Left kidney (tissue), 1 donor: ENCODE measurements at regions not wholly inside any gene's neighbourhood (a gene's known extent, or its start where the extent isn't known, plus 50 kb on each side); places are given as distances from the start of the nearest gene placed in this dataset.

Experiments used
- DNase-seq: peaks from one replicate; pipeline ENCODE4 v3.0.0-alpha.2; 2013

DNA sequence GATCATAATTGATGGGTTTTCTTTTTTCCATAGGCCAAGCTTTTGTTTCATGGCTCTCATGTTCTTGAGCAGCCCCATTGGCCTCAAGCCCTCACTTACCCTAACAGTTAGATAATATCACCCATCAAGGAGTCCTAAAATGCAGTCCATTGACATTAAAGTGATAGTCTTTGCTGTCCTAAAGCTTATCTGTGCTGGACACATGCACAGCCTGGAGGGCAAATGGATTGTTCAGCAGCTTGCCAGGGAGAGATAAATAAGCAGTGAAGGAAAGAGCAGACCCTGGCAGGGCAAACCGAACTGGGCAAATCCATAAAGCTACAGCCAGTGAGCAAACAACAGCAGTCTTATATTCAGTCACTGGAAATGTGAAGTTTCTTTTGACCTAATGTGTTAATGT is 199.6 kb upstream of the MID1 start:
- DNase-seq = no peak

GRCh38 chrX:10821293-10821692 is 200.9 kb upstream of the MID1 start:
- DNase-seq = no peak

- no peak for DNase-seq
Observed at GRCh38 chrX:10828036-10828435, 207.7 kb upstream of the MID1 start.

- no peak for DNase-seq
Observed at GRCh38 chrX:10828640-10829039, 208.3 kb upstream of the MID1 start.

- no peak for DNase-seq
Observed at GRCh38 chrX:10831716-10832502, 211.5 kb upstream of the MID1 start.

GRCh38 chrX:10833299-10834169 is 213.1 kb upstream of the MID1 start:
- peak; percentile 20 for DNase-seq

DNA sequence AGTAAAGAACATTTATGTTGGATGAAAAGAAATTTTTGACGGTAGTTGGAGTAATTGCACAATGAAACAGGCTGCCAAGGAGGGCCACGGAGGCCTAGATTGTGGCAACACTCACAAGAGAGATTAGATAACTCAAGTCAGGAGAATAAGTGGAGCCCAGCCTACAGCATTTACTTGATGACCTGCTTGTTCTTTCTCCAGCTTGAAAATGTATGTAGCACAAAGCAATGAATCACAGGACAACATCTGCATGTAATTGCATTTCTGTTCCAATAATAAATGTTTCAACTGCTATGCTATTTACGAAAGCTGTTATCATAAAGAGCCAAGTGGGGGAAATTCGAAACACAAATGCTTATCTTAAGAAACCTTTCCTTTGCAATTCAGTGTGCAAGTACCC is 221.2 kb upstream of the MID1 start:
- no peak for DNase-seq

DNA sequence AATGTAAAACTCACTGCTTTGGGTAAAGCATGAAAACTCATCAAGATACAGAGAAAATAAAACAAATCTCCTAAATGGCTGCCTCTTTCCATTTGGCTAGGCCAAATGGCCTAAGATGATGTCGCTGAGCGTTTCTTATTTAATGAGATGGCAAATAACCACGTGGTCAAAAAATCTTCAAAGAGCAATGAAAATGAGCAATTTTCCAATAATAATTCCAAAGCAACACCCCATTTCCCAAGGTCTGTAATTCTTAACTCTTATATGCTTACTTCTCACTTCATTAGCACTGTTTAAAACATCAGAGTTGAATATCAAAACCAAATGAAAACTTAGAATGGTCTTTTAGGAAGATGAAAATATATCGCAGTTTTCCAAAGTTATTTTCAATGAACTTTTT is 222.3 kb upstream of the MID1 start:
- DNase-seq = no peak

GRCh38 chrX:10847333-10847732 is 226.9 kb upstream of the MID1 start:
- no peak for DNase-seq

DNA sequence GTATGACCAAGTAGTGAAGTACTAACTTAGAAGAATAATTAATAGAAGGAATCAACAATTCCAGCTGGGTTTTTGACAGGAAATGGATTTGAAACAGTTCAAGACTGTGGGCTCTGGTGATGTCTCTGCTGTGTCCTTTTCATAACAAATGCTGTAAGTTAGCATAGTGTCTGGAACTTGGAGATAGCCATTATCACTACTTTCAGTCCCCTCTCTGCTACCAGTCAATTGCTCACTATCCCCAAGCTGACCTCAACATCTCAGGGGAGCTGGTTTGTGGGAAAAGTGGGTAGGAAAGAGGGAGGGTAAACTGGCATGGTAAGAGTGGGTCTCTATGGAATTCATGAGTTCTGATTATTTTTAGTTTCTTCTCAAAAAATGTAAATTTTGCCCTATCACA is 231.4 kb upstream of the MID1 start:
- DNase-seq = no peak

DNA sequence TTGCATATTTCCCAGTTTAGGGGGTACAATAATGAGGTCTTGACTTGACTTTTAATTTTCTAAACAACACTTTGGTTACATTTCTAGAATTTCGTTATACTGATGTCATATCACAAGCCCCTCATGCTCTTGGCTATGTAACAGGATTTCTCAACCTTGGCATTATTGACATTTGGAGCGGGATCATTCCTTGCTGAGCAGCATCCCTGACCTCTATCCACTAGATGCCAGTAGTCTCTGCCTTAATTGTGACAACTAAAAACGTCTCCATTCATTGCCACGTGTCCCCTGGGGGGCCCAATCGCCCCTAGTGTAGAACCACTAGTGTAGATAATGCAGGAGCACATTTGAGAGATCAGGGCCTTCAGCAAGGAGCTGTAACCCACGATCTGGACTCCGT is 234.2 kb upstream of the MID1 start:
- no peak for DNase-seq

GRCh38 chrX:10855845-10856244 is 235.5 kb upstream of the MID1 start:
- no peak for DNase-seq

DNA sequence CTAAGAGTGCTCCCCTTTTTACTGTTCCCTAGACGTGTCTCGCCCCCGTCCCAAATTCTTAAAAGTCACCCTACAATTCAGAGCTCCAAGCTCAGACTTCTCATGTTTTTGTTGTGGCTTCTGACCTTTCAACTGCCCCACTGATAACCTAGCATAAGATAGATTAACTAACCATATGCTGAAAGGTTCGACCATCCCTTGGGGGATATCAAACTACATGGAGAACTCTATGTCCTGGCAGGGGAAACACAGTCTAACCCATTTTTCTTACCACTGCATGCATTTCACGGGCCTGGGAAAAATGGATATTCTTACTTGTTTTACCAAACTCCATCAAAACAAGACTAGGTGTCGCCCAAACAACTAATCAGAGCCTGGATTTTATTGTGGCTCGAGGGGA is 236.4 kb upstream of the MID1 start:
- DNase-seq = no peak

- DNase-seq = no peak
Observed at GRCh38 chrX:10859353-10859752, 239.0 kb upstream of the MID1 start.

DNA sequence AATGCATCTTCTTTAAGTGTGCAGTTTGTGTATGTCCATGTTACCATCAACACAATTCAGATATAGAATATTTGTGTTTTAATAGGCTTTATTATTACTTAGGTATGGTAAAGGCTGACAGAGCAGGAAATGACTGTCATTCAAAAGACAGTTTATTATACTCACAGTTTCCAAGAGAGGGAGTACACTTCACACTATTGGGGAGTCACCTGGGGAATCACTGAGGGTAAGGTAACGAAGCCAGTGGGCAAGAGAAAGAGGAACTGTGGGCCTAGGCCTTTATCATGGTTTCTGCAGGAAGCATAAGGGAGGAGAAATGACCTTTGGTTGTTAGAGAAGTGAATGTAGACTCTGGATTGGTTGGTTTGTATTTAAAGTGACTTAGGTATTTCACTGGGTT is 235.1 kb upstream of the HCCS start:
- no peak for DNase-seq

GRCh38 chrX:10882484-10882883 is 228.6 kb upstream of the HCCS start:
- DNase-seq = no peak

DNA sequence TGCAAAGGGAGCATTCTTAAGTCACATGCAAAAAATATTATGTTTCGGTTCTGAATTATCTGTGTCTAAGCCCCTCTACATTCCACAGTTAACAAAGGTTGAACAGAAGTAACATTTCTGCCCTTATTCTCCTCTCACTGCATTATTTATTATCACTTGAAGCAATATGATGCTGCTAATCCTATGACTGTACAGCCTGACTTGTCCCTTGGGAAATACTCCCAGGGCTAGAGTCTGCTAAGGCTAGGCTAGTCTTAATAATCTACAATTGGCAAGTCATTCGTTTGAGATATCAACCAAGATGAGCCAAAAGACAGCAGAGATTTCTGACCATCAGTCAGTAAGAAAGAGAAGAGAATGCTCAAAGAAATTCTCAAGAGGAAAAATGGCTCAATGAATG is 226.9 kb upstream of the HCCS start:
- no peak for DNase-seq

DNA sequence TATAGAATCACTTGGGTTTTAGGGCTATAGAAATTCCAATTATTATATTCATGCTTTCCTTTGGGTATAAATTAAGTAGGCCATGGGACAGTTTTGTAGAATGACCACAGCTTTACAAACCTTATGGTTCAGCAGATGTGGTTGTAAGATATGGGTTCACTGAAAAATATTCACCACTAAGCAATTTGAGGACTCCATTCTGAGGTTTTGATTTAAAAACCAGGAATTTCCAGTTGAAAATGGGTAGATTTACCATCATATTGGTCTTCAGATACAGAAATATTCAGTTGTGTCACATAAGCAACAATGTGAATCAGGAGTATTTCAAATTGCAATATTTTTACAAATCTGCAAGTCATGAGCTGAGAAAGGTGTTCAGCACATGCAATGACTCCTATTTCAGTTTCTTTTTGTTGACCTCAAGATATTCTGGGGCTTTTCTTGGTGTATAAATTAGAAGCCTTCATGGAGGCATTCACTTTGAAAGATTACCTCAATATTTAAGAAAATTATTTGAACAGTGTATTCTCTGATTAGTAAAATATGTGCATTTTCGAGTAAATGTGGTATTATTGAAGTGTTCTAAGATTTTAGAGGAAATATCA is 218.4 kb upstream of the HCCS start:
- no peak for DNase-seq

DNA sequence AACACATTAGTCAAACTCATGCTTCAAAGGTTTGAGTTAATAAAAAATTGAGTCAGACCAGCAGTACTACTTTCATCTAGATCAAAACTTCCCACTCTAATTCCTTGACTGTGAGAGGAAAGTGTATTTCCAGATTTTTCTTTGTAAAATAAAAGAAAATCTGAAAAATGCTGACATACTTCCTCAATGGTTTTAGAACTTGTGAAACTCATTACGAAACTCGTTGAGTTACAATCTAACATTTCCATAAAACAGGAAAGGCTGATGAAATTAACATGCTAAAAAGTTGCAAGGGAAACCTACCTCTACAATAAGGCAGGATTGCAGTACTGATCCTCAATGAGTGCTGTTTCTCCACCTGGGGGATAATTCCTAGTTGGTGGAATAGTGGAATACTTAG is 217.8 kb upstream of the HCCS start:
- DNase-seq = no peak

DNA sequence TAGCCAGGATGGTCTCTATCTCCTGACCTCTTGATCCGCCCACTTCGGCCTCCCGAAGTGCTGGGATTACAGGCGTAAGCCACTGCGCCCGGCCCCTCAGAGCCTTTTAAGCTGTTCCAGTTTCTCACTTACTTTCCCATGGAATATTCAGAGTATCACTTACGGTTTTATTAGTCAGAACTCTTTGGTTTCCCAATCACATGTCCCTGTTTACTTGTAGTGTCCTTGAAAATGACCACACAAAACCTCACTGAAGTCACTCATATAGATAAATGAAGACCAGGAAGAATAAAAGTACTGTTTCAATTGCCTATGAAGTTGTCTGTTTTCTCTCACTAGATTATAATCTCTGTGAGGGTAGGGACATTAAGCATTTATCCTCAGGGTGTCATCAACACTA is 217.2 kb upstream of the HCCS start:
- no peak for DNase-seq

DNA sequence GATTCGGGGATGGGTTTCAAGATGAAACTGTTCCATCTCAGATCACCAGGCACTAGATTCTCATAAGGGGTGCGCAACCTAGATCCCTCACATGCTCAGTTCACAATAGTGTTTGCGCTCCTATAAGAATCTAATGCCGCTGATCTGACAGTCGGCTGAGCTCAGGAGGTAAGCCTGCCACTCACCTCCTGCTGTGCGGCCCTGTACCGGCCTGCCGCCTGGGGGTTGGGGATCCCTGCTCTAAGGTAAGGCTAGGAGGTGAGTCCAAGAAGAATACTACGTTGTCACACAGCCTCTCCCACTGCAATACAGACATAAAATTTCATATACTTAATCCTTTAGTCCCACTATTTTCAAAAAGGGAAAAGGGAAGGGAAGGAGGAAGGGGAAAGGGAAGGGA is 213.4 kb upstream of the HCCS start:
- no peak for DNase-seq

DNA sequence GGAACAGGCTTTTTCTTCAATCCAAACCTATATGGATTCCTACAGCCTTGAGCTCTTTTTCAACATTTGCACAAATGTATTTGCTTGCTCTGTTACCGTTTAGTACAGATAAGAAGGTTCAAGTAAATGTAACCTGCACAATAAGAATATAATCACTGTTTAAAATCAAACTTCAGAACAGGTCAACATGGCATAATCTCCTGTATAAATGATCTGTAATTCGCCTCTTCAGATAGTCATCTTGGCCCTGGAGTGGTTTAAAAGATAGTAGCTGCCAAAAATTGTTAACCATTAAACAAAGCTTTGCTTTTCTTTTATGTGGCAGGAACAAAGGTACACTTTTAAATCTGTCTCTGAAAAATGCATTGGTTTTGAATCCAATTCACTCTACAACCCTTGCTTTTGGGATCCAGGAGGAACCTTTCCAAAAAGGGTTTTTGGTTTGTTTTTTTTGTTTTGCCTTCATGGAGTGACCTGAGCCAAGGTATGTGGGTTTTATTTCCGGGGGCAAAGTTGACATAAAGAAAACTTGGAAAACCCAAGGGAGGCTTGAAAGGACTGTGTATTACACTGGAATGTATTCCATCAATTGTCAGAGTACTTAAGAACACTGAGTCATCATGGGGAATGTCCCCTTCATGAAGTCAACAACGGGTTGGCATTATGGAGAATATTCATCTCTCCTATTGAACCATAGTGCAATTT is 210.4 kb upstream of the HCCS start:
- no peak for DNase-seq

DNA sequence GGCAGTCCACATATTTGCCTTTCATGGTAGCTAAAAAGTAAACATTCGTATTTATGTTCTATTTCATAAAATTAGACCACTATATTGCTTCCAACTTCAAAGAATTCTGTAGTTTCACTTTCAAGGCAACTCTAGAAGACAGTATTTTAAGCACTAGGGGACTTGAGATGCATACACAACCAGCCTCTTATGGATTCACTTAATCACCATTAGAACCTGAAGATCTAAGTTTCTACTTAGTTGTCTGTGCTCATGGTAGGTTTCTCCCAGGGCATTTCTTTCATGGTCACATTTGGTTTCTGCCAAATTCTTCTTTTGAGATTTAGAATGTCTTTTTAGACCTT is 209.9 kb upstream of the HCCS start:
- DNase-seq = no peak
